HCT116 (cell line): ENCODE measurements at regions not wholly inside any gene's neighbourhood (a gene's known extent, or its start where the extent isn't known, plus 50 kb on each side); places are given as distances from the start of the nearest gene placed in this dataset.
"Not testable (repeated sequence)": the region's sequence is repeated elsewhere in the genome, so short reads cannot be mapped to it uniquely, and the experiment has no call there.

Source experiments
- ATAC-seq: fragments of 200-7000 bp; cut with Tn5 transposase; 2 replicates; pipeline ENCODE4 v1.9.1; 2020; ENCODE audit warnings: mild to moderate bottlenecking, moderate library complexity
- BruUV-seq: library from RNA; stranded (reverse); fragments of 400-500 nt; replicated peaks from 2 replicates; lab custom pipeline; 2021; lab: Mats Ljungman, UMichigan
- CTCF ChIA-PET: fragments of 300-600 bp; sonication (Branson Sonifier 250); formaldehyde crosslinking; loops from one replicate; lab custom pipeline; 2021; ENCODE audit warnings: antibody characterized with exemption; lab: Charles Lee
- POLR2A ChIA-PET: fragments of 300-600, 350-600 bp; sonication (Branson Sonifier 250); formaldehyde crosslinking; loops from one replicate; lab custom pipeline; 2021; ENCODE audit warnings: antibody characterized with exemption; lab: Charles Lee
- RAD21 ChIA-PET, 2 experiments: fragments of 300-600 bp; sonication (Branson Sonifier 250); formaldehyde crosslinking; loops; one replicate each; lab custom pipeline; 2023; ENCODE audit warnings: low total read pairs in 2 of 2; ENCODE audit not compliant: uncharacterized antibody in 2 of 2, unreplicated experiment in 2 of 2, low non-redundant PET in 1 of 2; lab: Charles Lee
- DNase-seq: peaks from one replicate; pipeline ENCODE4 v3.0.0-alpha.2; 2010; ENCODE audit warnings: low read depth, low spot score
- H2AFZ ChIP-seq: fragments of 200-600 bp; shearing (Covaris generic), sonication (generic); 2 replicates; pipeline ENCODE4 v1.6.1; 2017; ENCODE audit warnings: low read depth, mixed run types, mixed read lengths, antibody characterized with exemption, low read length; ENCODE audit not compliant: poor library complexity, severe bottlenecking
- H3K27ac ChIP-seq: 2 replicates; pipeline ENCODE4 v1.5.1; 2012; ENCODE audit warnings: low read depth, low read length
- H3K27me3 ChIP-seq: fragments of 200-600 bp; sonication (generic); 2 replicates; pipeline ENCODE4 v1.6.1; 2016; ENCODE audit warnings: mixed run types, low read length, mixed read lengths; ENCODE audit not compliant: insufficient read depth
- H3K36me3 ChIP-seq, 2 experiments: fragments of 200-500 bp in 1 of 2; fragments of 200-600 bp in 1 of 2; sonication (Bioruptor generic) in 1 of 2; sonication (generic) in 1 of 2; 2 replicates each; pipeline versions ENCODE4 v1.5.1 to v1.6.1; 2014 to 2016; ENCODE audit warnings: low read length in 2 of 2, inconsistent platforms in 1 of 2, mixed read lengths in 1 of 2, mixed run types in 1 of 2; ENCODE audit not compliant: insufficient read depth in 2 of 2, control insufficient read depth in 1 of 2
- H3K4me1 ChIP-seq, 2 experiments: fragments of 200-600 bp in 1 of 2; sonication (generic) in 1 of 2; 2 replicates each; pipeline versions ENCODE4 v1.5.1 to v1.6.1; 2012 to 2017; ENCODE audit warnings: low read length in 2 of 2, inconsistent platforms in 1 of 2, mild to moderate bottlenecking in 1 of 2, mixed read lengths in 1 of 2, mixed run types in 1 of 2, moderate library complexity in 1 of 2; ENCODE audit not compliant: insufficient read depth in 2 of 2, control insufficient read depth in 1 of 2
- H3K4me2 ChIP-seq: fragments of 200-600 bp; sonication (generic); 2 replicates; pipeline ENCODE4 v1.6.1; 2017; ENCODE audit warnings: mixed run types, low read length, mixed read lengths
- H3K4me3 ChIP-seq, 2 experiments: fragments of 200-600 bp in 1 of 2; sonication (generic) in 1 of 2; replicated peaks in 1 of 2; 2 replicates each; pipeline ENCODE4 v1.5.1; 2011 to 2016; ENCODE audit warnings: low read length in 2 of 2, control low read depth in 1 of 2, low read depth in 1 of 2, mild to moderate bottlenecking in 1 of 2, mixed read lengths in 1 of 2, mixed run types in 1 of 2
- H3K79me2 ChIP-seq: fragments of 200-600 bp; sonication (generic); 2 replicates; pipeline ENCODE4 v1.6.1; 2017; ENCODE audit warnings: mild to moderate bottlenecking, mixed run types, low read length, moderate library complexity, mixed read lengths; ENCODE audit not compliant: insufficient read depth
- H3K9ac ChIP-seq: fragments of 200-600 bp; sonication (generic); 2 replicates; pipeline ENCODE4 v1.6.1; 2016; ENCODE audit warnings: low read length, mixed read lengths
- H3K9me2 ChIP-seq: fragments of 200-600 bp; sonication (generic), shearing (Covaris generic); 2 replicates; pipeline ENCODE4 v1.6.1; 2017; ENCODE audit warnings: mixed run types, mild to moderate bottlenecking, moderate library complexity; ENCODE audit not compliant: insufficient read depth
- H3K9me3 ChIP-seq, 2 experiments: fragments of 200-500 bp in 1 of 2; fragments of 200-600 bp in 1 of 2; sonication (Bioruptor generic) in 1 of 2; sonication (generic) in 1 of 2; 2 replicates each; pipeline ENCODE4 v1.6.1; 2014 to 2017; ENCODE audit warnings: low read length in 2 of 2, mixed read lengths in 2 of 2, inconsistent platforms in 1 of 2, low read depth in 1 of 2, mild to moderate bottlenecking in 1 of 2, mixed run types in 1 of 2, moderate library complexity in 1 of 2; ENCODE audit not compliant: control insufficient read depth in 1 of 2, insufficient read depth in 1 of 2
- H4K20me1 ChIP-seq: fragments of 200-600 bp; sonication (generic), shearing (Covaris generic); 2 replicates; pipeline ENCODE4 v1.6.1; 2017; ENCODE audit warnings: mixed run types, mild to moderate bottlenecking, moderate library complexity; ENCODE audit not compliant: insufficient read depth
- FOSL1 ChIP-seq: IDR thresholded peaks from 2 replicates; pipeline ENCODE4 v1.6.1; 2012; ENCODE audit warnings: low read depth
- REST ChIP-seq: IDR thresholded peaks from 2 replicates; pipeline ENCODE4 v1.6.1; 2012; ENCODE audit warnings: low read depth
- SIN3A ChIP-seq: IDR thresholded peaks from 2 replicates; pipeline ENCODE4 v1.6.1; 2012; ENCODE audit warnings: low read depth
- SP1 ChIP-seq: IDR thresholded peaks from 2 replicates; pipeline ENCODE4 v1.6.1; 2012; ENCODE audit warnings: low read depth
- TCF7L2 ChIP-seq: IDR thresholded peaks from 2 replicates; pipeline ENCODE4 v1.7.0; 2011; ENCODE audit warnings: borderline replicate concordance, inconsistent platforms; ENCODE audit not compliant: insufficient read depth, insufficient read length; ENCODE audit errors: extremely low read depth
- intact Hi-C: fragments of 100-400 bp; cut with micrococcal nuclease; formaldehyde crosslinking; loops from 2 replicates; pipeline ENCODE4 v1.10.0; 2022
- TF ChIP-seq, protein P1 (sequence below), 3 experiments: fragments of 200-600 bp in 1 of 3; sonication (generic) in 1 of 3; IDR thresholded peaks in 2 of 3; conservative IDR thresholded peaks in 1 of 3; 2 replicates each; pipeline ENCODE4 v1.5.1; 2012 to 2017; ENCODE audit warnings: low read depth in 2 of 3, low read length in 2 of 3, antibody characterized with exemption in 1 of 3, borderline replicate concordance in 1 of 3, control low read depth in 1 of 3, mild to moderate bottlenecking in 1 of 3, mixed read lengths in 1 of 3, mixed run types in 1 of 3, moderate library complexity in 1 of 3; ENCODE audit not compliant: insufficient read depth in 1 of 3

DNA sequence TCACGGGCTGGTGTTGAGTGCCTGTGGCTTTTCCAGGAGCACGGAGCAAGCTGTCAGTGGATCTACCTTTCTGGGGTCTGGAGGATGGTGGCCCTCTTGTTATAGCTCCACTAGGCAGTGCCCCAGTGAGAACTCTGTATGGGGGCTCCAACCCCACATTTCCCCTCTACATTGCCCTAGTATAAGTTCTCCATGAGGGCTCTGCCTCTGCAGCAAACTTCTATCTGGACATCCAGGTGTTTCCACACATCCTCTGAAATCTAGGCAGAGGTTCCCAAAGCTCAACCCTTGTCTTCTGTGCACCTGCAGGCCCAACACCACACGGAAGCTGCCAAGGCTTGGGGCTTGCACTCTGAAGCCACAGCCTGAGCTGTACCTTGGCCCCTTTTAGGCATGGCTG is 157.3 kb downstream of the MRPL39 start:
- DNase-seq = no peak
- intact Hi-C loops = no loop called here
- no peak overlapping the region for H3K27ac ChIP-seq
- POLR2A ChIA-PET = no interaction called here
- H3K36me3 ChIP-seq = no peaks in the 10 kb centered on the region
- H3K9ac ChIP-seq = no peak overlapping the region
- H2AFZ ChIP-seq = no peak overlapping the region
- H3K9me3 ChIP-seq = no peaks in the 10 kb centered on the region
- H3K4me3 ChIP-seq = no peak overlapping the region
- H3K79me2 ChIP-seq = no peaks in the 10 kb centered on the region
- H4K20me1 ChIP-seq = no peaks in the 10 kb centered on the region
- RAD21 ChIA-PET = no interaction called here
- no peaks in the 10 kb centered on the region for H3K9me2 ChIP-seq
- no TSS peak for BruUV-seq
- H3K4me1 ChIP-seq = no peaks in the 10 kb centered on the region
- TF ChIP-seq FOSL1 = no peak
- TF ChIP-seq, protein P1, sequence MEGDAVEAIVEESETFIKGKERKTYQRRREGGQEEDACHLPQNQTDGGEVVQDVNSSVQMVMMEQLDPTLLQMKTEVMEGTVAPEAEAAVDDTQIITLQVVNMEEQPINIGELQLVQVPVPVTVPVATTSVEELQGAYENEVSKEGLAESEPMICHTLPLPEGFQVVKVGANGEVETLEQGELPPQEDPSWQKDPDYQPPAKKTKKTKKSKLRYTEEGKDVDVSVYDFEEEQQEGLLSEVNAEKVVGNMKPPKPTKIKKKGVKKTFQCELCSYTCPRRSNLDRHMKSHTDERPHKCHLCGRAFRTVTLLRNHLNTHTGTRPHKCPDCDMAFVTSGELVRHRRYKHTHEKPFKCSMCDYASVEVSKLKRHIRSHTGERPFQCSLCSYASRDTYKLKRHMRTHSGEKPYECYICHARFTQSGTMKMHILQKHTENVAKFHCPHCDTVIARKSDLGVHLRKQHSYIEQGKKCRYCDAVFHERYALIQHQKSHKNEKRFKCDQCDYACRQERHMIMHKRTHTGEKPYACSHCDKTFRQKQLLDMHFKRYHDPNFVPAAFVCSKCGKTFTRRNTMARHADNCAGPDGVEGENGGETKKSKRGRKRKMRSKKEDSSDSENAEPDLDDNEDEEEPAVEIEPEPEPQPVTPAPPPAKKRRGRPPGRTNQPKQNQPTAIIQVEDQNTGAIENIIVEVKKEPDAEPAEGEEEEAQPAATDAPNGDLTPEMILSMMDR (IDR thresholded peaks at IDR 0.05 in 2 of 3, conservative IDR thresholded peaks at IDR 0.05 in 1 of 3; ENCODE audit: borderline replicate concordance in 1 of 3, insufficient read depth in 1 of 3, low read depth in 2 of 3, low read length in 2 of 3) = no peak
- CTCF ChIA-PET = no interaction called here
- no peaks in the 10 kb centered on the region for H3K27me3 ChIP-seq
- no peak overlapping the region for H3K4me2 ChIP-seq
- ATAC-seq = no peak

GRCh38 chr21:25441835-25442234 is 165.4 kb downstream of the MRPL39 start:
- Histone ChIP-seq H3K4me2 (no peak overlapping the region), H3K36me3 (no peaks in the 10 kb centered on the region), H3K79me2 (no peaks in the 10 kb centered on the region), H3K4me1 (no peaks in the 10 kb centered on the region), H3K9me2 (no peaks in the 10 kb centered on the region), H2AFZ (no peak overlapping the region), H4K20me1 (no peaks in the 10 kb centered on the region), H3K9ac (no peak overlapping the region), H3K4me3 (no peak overlapping the region), H3K9me3 (no peaks in the 10 kb centered on the region), H3K27ac (no peak overlapping the region), H3K27me3 (no peaks in the 10 kb centered on the region)
- ChIA-PET CTCF (no interaction called here), POLR2A (no interaction called here), RAD21 (interaction anchor here in 1 of 2 experiments (0.6 kb wide), 1 partner anchor 120 kb away, joined by 3 read pairs; no protein-coding TSS in a partner anchor)
- intact Hi-C loops = no loop called here
- no peak for DNase-seq
- no peak for ATAC-seq
- no TSS peak for BruUV-seq
- TF ChIP-seq SIN3A (no peak), SP1 (no peak), TCF7L2 (no peak), REST (no peak)

GRCh38 chr21:25437465-25437864 is 169.8 kb downstream of the MRPL39 start:
- ATAC-seq, H3K9ac ChIP-seq, H2AFZ ChIP-seq, H3K4me3 ChIP-seq, POLR2A ChIA-PET, H4K20me1 ChIP-seq, RAD21 ChIA-PET, H3K9me2 ChIP-seq, BruUV-seq, H3K27ac ChIP-seq, H3K79me2 ChIP-seq, CTCF ChIA-PET, intact Hi-C loops, H3K36me3 ChIP-seq, H3K27me3 ChIP-seq, H3K4me1 ChIP-seq, H3K4me2 ChIP-seq, H3K9me3 ChIP-seq, DNase-seq: not testable (repeated sequence)
